ENCODE measurements at regions not wholly inside any gene's neighbourhood (a gene's known extent, or its start where the extent isn't known, plus 50 kb on each side); places are given as distances from the start of the nearest gene placed in this dataset.

DNA sequence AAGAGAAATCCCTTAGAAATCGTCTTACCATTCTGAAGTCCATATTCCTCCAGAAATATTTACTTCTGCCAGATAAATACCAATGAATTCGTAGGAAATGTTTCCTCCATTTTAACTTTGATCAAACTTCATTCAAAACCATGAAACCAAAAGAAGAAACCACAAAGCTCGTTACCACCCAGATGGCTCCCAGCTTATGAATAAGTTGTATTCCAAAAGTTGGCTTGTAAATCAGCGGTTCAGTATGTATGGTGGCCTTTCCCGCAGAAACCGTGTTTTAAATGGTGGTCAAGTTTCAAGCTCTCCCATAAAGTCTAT is 73.6 kb upstream of the RIPOR2 start:
- Histone ChIP-seq H3K9me3 (ENCODE audit: low read length) (no peaks in the 10 kb centered on the region), H3K4me3 (replicated peaks in 1 of 3; ENCODE audit: insufficient read depth in 1 of 3, low read depth in 2 of 3, low read length in 3 of 3) (no peak overlapping the region), H3K27me3 (ENCODE audit: control insufficient read depth in 1 of 2, insufficient read depth in 2 of 2, low read length in 2 of 2) (peaks cover 0 to 3% of the 10 kb centered on the region in 2 experiments; a peak in 1 of 5 replicates), H3K4me2 (ENCODE audit: low read depth, low read length) (no peak overlapping the region), H2AFZ (ENCODE audit: low read length) (no peak overlapping the region), H3K9ac (ENCODE audit: insufficient read depth, low read depth, low read length) (no peak overlapping the region), H3K79me2 (ENCODE audit: insufficient read depth, low read length) (no peaks in the 10 kb centered on the region), H3K36me3 (replicated peaks in 1 of 2; ENCODE audit: control insufficient read depth in 1 of 2, insufficient read depth in 2 of 2, low read length in 2 of 2) (no peaks in the 10 kb centered on the region), H3K4me1 (ENCODE audit: insufficient read depth, low read length) (no peaks in the 10 kb centered on the region), H3K27ac (ENCODE audit: extremely low read length, insufficient read depth, low read length) (no peak overlapping the region), H4K20me1 (ENCODE audit: insufficient read depth, low read length) (no peaks in the 10 kb centered on the region)
- ATAC-seq (no peak), DNase-seq (ENCODE audit: low spot score) (no peak), FAIRE-seq (no peak)
- TF ChIP-seq ZNF224 (CRISPR knock-in tag; IDR thresholded peaks at IDR 0.05) (no peak), TAF15 (IDR thresholded peaks at IDR 0.05; ENCODE audit: low read depth, low read length, poor library complexity, severe bottlenecking) (no peak), PAWR (CRISPR knock-in tag; IDR thresholded peaks at IDR 0.05; ENCODE audit: borderline replicate concordance) (no peak), ATF6 (CRISPR knock-in tag; conservative IDR thresholded peaks at IDR 0.05) (no peak), MED1 (CRISPR knock-in tag; IDR thresholded peaks at IDR 0.05) (no peak)
- TF ChIP-seq, protein P1, sequence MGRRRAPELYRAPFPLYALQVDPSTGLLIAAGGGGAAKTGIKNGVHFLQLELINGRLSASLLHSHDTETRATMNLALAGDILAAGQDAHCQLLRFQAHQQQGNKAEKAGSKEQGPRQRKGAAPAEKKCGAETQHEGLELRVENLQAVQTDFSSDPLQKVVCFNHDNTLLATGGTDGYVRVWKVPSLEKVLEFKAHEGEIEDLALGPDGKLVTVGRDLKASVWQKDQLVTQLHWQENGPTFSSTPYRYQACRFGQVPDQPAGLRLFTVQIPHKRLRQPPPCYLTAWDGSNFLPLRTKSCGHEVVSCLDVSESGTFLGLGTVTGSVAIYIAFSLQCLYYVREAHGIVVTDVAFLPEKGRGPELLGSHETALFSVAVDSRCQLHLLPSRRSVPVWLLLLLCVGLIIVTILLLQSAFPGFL (CRISPR knock-in tag; IDR thresholded peaks at IDR 0.05) = no peak
- in situ Hi-C loops (cut with HindIII; ENCODE audit: extremely low pct_ligation_motif_present, low pct_unique_long_range_greater_than_20kb) = no loop called here
- BruUV-seq (replicated peaks) = no TSS peak
- 36% methylated on average over 6 of the region's 6 CpGs for WGBS (ENCODE audit: low lambda C conversion rate)
- ChIA-PET POLR2A (no interaction called here), CTCF (ENCODE audit: low intra/inter-chr PET ratio, low total read pairs) (no interaction called here)
- intact Hi-C loops (cut with micrococcal nuclease; ENCODE audit: unreplicated experiment) = no loop called here

GRCh38 chr6:25010176-25010575 is 74.4 kb upstream of the RIPOR2 start:
- TF ChIP-seq ZNF891 (CRISPR knock-in tag; IDR thresholded peaks at IDR 0.05) (no peak), RERE (CRISPR knock-in tag; IDR thresholded peaks at IDR 0.05; ENCODE audit: low read depth) (no peak)
- TF ChIP-seq, protein P2, sequence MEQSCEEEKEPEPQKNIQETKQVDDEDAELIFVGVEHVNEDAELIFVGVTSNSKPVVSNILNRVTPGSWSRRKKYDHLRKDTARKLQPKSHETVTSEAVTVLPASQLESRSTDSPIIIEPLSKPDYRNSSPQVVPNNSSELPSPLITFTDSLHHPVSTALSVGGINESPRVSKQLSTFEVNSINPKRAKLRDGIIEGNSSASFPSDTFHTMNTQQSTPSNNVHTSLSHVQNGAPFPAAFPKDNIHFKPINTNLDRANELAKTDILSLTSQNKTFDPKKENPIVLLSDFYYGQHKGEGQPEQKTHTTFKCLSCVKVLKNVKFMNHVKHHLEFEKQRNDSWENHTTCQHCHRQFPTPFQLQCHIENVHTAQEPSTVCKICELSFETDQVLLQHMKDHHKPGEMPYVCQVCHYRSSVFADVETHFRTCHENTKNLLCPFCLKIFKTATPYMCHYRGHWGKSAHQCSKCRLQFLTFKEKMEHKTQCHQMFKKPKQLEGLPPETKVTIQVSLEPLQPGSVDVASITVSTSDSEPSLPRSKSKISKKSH (CRISPR knock-in tag; IDR thresholded peaks at IDR 0.05; ENCODE audit: borderline replicate concordance) = no peak
- Histone ChIP-seq H3K4me3 (replicated peaks in 1 of 3; ENCODE audit: insufficient read depth in 1 of 3, low read depth in 2 of 3, low read length in 3 of 3) (no peak overlapping the region), H3K4me1 (ENCODE audit: insufficient read depth, low read length) (no peaks in the 10 kb centered on the region), H3K9me3 (ENCODE audit: low read length) (no peaks in the 10 kb centered on the region), H3K79me2 (ENCODE audit: insufficient read depth, low read length) (no peaks in the 10 kb centered on the region), H3K4me2 (ENCODE audit: low read depth, low read length) (no peak overlapping the region), H4K20me1 (ENCODE audit: insufficient read depth, low read length) (no peaks in the 10 kb centered on the region), H3K36me3 (replicated peaks in 1 of 2; ENCODE audit: control insufficient read depth in 1 of 2, insufficient read depth in 2 of 2, low read length in 2 of 2) (no peaks in the 10 kb centered on the region), H3K9ac (ENCODE audit: insufficient read depth, low read depth, low read length) (no peak overlapping the region), H2AFZ (ENCODE audit: low read length) (no peak overlapping the region), H3K27me3 (ENCODE audit: control insufficient read depth in 1 of 2, insufficient read depth in 2 of 2, low read length in 2 of 2) (peaks cover 0 to 3% of the 10 kb centered on the region in 2 experiments; a peak in 2 of 5 replicates), H3K27ac (ENCODE audit: extremely low read length, insufficient read depth, low read length) (no peak overlapping the region)
- ChIA-PET CTCF (ENCODE audit: low intra/inter-chr PET ratio, low total read pairs) (no interaction called here), POLR2A (no interaction called here)
- in situ Hi-C loops (cut with HindIII; ENCODE audit: extremely low pct_ligation_motif_present, low pct_unique_long_range_greater_than_20kb) = no loop called here
- BruUV-seq (replicated peaks) = no TSS peak
- ATAC-seq = no peak
- intact Hi-C loops (cut with micrococcal nuclease; ENCODE audit: unreplicated experiment) = no loop called here
- WGBS (ENCODE audit: low lambda C conversion rate) = 47% methylated on average over 6 of the region's 6 CpGs
- no peak for DNase-seq (ENCODE audit: low spot score)
- no peak for FAIRE-seq
